D721Med (cell line): ENCODE measurements at regions not wholly inside any gene's neighbourhood (a gene's known extent, or its start where the extent isn't known, plus 50 kb on each side); places are given as distances from the start of the nearest gene placed in this dataset.

Experiments
- DNase-seq: peaks from one replicate; pipeline ENCODE4 v3.0.0; 2011; ENCODE audit warnings: low spot score; ENCODE audit not compliant: insufficient read length
- FAIRE-seq: peaks from 2 replicates; lab custom pipeline; 2011; peaks lifted over from hg19 to GRCh38; lab: Jason Lieb, UNC
- TF ChIP-seq, protein P1 (sequence below): IDR thresholded peaks from 2 replicates; pipeline ENCODE4 v1.5.1; 2012; ENCODE audit warnings: mild to moderate bottlenecking, control low read depth; ENCODE audit not compliant: insufficient read depth; ENCODE audit errors: missing control alignments

DNA sequence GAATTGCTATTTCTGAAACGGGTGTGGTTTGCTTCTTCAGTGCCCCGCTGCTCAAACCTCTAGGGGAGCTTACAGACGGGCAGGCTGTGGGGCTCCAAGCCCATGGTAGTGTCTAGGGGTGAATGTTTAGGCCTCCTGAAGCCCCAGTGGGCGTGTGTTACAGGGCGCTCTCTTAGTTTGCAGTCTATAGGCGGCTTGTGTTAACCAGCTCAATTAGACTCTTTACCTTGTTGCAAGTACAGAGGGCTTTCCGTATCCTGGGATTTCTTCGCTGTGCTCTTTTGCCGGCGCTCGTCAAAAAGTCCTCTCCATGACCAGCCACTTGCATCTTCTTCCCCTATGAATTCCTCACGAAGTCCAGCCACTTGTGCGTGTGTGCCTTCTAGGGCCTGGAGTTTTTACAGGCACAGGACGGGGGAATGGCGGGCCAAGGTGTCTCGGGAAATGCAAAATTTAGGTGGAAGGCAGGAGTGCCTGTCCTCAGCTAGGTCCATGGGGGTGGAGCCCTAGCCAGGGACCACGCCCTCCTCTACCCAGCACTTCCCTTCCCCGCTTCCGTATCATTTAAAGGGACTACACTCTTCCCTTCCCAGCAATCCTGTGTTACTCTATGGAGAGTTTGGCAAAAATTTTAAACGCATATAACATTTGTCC, 94.5 kb downstream of the HTR1B start:
- FAIRE-seq, result no peak
- DNase-seq, result no peak
- TF ChIP-seq, protein P1, sequence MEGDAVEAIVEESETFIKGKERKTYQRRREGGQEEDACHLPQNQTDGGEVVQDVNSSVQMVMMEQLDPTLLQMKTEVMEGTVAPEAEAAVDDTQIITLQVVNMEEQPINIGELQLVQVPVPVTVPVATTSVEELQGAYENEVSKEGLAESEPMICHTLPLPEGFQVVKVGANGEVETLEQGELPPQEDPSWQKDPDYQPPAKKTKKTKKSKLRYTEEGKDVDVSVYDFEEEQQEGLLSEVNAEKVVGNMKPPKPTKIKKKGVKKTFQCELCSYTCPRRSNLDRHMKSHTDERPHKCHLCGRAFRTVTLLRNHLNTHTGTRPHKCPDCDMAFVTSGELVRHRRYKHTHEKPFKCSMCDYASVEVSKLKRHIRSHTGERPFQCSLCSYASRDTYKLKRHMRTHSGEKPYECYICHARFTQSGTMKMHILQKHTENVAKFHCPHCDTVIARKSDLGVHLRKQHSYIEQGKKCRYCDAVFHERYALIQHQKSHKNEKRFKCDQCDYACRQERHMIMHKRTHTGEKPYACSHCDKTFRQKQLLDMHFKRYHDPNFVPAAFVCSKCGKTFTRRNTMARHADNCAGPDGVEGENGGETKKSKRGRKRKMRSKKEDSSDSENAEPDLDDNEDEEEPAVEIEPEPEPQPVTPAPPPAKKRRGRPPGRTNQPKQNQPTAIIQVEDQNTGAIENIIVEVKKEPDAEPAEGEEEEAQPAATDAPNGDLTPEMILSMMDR, result no peak

DNA sequence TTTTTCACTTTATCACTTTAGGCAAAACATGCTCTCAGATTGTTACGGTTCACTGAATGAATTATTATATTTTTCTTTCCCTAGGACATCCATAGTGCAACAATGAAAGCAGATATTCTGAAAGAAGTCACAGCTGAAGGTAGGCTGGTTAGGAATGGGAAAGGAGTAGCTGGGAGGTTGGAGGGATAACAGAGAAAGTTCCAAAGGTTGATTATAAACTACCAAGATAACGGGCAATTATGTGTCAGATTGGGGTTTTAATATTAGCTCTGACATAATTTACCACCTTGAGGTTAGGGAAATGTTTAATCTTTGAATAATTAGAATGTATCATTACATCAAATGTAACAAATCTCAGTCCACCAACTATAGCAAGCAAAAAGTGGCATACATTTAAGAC, 96.5 kb downstream of the HTR1B start:
- TF ChIP-seq, protein P1, result no peak
- FAIRE-seq (no peak), DNase-seq (no peak)

DNA sequence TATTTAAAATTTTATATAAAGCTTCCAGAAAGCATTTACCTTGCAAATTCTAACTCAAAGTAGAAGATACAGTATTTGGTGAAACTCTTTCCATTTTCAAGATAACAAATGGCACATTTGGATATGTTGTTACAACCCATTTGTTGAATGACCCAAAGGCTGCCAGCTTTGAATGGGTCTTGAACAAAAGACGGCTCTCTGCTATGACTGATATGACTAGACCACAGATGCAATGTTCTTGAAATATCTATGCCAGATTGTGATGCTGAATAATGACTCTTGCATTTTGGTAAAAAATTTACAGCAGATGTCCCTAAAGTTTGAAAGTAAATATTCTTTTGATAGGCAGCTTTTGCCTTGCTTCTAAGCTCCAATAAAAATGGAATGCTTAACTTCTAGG, 99.6 kb downstream of the HTR1B start:
- FAIRE-seq (peak; percentile 53), DNase-seq (no peak)
- TF ChIP-seq, protein P1, result no peak

DNA sequence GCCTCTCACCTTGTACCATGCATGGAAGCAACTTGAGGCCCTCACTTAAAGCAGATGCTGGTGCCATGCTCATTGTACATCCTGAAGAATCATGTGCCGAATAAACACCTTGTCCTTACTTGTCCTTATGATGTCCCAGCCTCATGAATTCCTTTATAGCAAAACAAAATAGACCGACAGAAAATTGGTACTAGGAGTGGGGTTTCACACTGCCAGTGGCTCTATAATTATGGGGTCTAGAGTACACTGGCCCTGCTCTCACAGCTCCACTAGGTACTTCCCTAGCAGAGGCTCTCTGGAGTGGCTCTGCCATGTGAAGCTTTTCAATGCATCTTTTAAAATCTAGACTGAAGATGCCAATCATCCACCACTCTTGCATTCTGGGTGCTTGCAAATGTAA, 101.2 kb downstream of the HTR1B start:
- DNase-seq (no peak), FAIRE-seq (no peak)

DNA sequence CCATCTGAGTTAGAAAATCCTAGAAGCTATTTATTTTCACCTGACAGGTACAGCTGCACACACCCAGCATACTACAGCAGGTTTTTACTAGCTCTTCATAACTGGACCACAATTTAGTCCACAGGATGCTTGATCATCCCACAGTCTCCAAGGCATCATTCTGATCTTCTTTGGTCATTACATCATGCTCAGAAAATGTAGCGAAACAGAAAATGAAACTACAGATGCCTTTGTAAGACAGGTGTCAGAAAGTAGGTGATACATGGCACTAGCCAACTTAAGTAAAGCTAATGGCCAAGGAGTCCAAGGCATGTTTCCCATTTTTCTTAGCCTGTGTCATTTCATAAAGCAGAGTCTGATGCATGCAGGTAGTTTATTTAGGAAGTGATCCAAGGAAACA, 102.3 kb downstream of the HTR1B start:
- TF ChIP-seq, protein P1, result no peak
- no peak for FAIRE-seq
- no peak for DNase-seq

More for the DNA sequence above, 101.2 kb downstream of the HTR1B start:
- TF ChIP-seq, protein P1, result no peak

DNA sequence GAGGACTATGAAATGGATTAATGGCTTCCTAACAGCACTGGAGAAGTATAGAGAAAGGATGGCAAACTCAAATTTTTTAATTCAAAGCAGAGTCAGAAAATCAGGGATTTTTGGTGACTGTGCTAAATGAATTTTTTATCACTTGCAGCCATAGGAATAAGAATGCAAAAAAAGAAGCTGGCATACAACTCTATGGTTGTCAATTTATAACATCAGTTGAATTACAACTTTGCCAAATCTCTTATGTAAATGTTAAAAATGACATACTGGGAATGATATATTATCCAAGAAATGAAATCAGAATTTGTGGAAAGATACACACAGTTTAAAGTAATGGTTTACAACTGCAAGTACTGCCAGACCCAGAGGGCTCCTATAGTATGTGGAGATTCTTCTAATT, 106.5 kb downstream of the HTR1B start:
- DNase-seq (no peak), FAIRE-seq (no peak)
- TF ChIP-seq, protein P1, result no peak

DNA sequence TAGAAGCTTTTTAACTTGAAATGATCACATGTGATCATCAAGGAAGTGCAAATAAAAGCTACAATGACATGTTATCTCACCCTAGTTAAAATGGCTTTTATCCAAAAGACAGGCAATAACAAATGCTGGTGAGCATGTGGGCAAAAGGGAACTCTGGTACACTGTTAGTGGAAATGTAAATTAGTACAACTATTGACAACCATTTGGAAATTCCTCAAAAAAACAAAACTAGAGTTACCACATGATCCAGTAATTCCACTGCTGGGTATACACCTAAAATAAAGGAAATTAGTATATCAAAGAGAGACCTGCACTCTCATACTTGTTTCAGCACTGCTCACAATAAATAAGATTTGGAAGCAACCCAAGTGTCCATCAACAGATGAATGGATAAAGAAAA, 108.7 kb downstream of the HTR1B start:
- DNase-seq (no peak), FAIRE-seq (no peak)
- TF ChIP-seq, protein P1, result no peak
